ENCODE measurements at regions not wholly inside any gene's neighbourhood (a gene's known extent, or its start where the extent isn't known, plus 50 kb on each side); places are given as distances from the start of the nearest gene placed in this dataset.
A peak's percentile ranks its signal among the peaks of the same experiment; 100 is the strongest.

- DNase-seq = no peak
These were observed 600.0 kb downstream of the SLC4A3 start for GRCh38 chr2:220227266-220227920.

GRCh38 chr2:220228310-220229006, 601.0 kb downstream of the SLC4A3 start:
- no peak for DNase-seq

GRCh38 chr2:220240641-220241040, 613.2 kb downstream of the SLC4A3 start:
- no peak for DNase-seq

- DNase-seq = no peak
These were observed 614.0 kb downstream of the SLC4A3 start for GRCh38 chr2:220241423-220241822.

GRCh38 chr2:220243571-220243970, 616.1 kb downstream of the SLC4A3 start:
- no peak for DNase-seq

GRCh38 chr2:220246386-220246785, 619.0 kb downstream of the SLC4A3 start:
- peak; percentile 62 for DNase-seq

GRCh38 chr2:220247588-220248350, 620.3 kb downstream of the SLC4A3 start:
- no peak for DNase-seq

GRCh38 chr2:220259662-220260061, 632.2 kb downstream of the SLC4A3 start:
- no peak for DNase-seq

- no peak for DNase-seq
These were observed 635.9 kb downstream of the SLC4A3 start for GRCh38 chr2:220263300-220263699.

GRCh38 chr2:220269367-220269766, 641.9 kb downstream of the SLC4A3 start:
- DNase-seq = no peak

GRCh38 chr2:220270481-220271070, 643.1 kb downstream of the SLC4A3 start:
- DNase-seq = no peak

- no peak for DNase-seq
These were observed 645.2 kb downstream of the SLC4A3 start for GRCh38 chr2:220272656-220273055.

GRCh38 chr2:220273082-220273481, 645.7 kb downstream of the SLC4A3 start:
- DNase-seq = no peak

- DNase-seq = no peak
These were observed 648.0 kb downstream of the SLC4A3 start for GRCh38 chr2:220275454-220275853.

- DNase-seq = peak; percentile 36
These were observed 649.5 kb downstream of the SLC4A3 start for GRCh38 chr2:220276741-220277444.

GRCh38 chr2:220277445-220277975, 650.1 kb downstream of the SLC4A3 start:
- DNase-seq = peak; percentile 53

GRCh38 chr2:220278022-220278421, 650.6 kb downstream of the SLC4A3 start:
- peak; percentile 24 for DNase-seq

GRCh38 chr2:220279372-220279771, 651.9 kb downstream of the SLC4A3 start:
- DNase-seq = no peak

GRCh38 chr2:220279840-220280239, 652.4 kb downstream of the SLC4A3 start:
- no peak for DNase-seq

- no peak for DNase-seq
These were observed 653.3 kb downstream of the SLC4A3 start for GRCh38 chr2:220280736-220281135.

GRCh38 chr2:220281771-220282170, 654.3 kb downstream of the SLC4A3 start:
- no peak for DNase-seq

- DNase-seq = no peak
These were observed 654.8 kb downstream of the SLC4A3 start for GRCh38 chr2:220282236-220282635.
